ENCODE measurements at regions not wholly inside any gene's neighbourhood (a gene's known extent, or its start where the extent isn't known, plus 50 kb on each side); places are given as distances from the start of the nearest gene placed in this dataset.

- intact Hi-C loops (cut with micrococcal nuclease) = no loop called here
- DNase-seq (no peak), ATAC-seq (no peak)
These were observed 341.5 kb upstream of the ZP4 start for GRCh38 chr1:238232084-238232710.

GRCh38 chr1:238226810-238227209 lies 336.1 kb upstream of the ZP4 start:
- ATAC-seq = no peak
- intact Hi-C loops (cut with micrococcal nuclease) = no loop called here
- DNase-seq = no peak

- intact Hi-C loops (cut with micrococcal nuclease) = no loop called here
- no peak for ATAC-seq
These were observed 332.4 kb upstream of the ZP4 start for GRCh38 chr1:238223076-238223640.

GRCh38 chr1:238221738-238222137 lies 331.0 kb upstream of the ZP4 start:
- DNase-seq (no peak), ATAC-seq (no peak)
- intact Hi-C loops (cut with micrococcal nuclease) = no loop called here

More at GRCh38 chr1:238223076-238223640, 332.4 kb upstream of the ZP4 start:
- no peak for DNase-seq

- DNase-seq = no peak
- intact Hi-C loops (cut with micrococcal nuclease) = no loop called here
- no peak for ATAC-seq
These were observed 323.7 kb upstream of the ZP4 start for GRCh38 chr1:238214449-238214848.

GRCh38 chr1:238205045-238205662 lies 314.4 kb upstream of the ZP4 start:
- ATAC-seq (no peak), DNase-seq (no peak)
- intact Hi-C loops (cut with micrococcal nuclease) = no loop called here

- intact Hi-C loops (cut with micrococcal nuclease) = no loop called here
These were observed 311.3 kb upstream of the ZP4 start for GRCh38 chr1:238201992-238202391.

GRCh38 chr1:238199325-238199724 lies 308.6 kb upstream of the ZP4 start:
- intact Hi-C loops (cut with micrococcal nuclease) = no loop called here
- DNase-seq (no peak), ATAC-seq (no peak)

More at GRCh38 chr1:238201992-238202391, 311.3 kb upstream of the ZP4 start:
- ATAC-seq (no peak), DNase-seq (no peak)

GRCh38 chr1:238196516-238196915 lies 305.8 kb upstream of the ZP4 start:
- ATAC-seq = no peak

GRCh38 chr1:238191170-238191569 lies 300.4 kb upstream of the ZP4 start:
- intact Hi-C loops (cut with micrococcal nuclease) = no loop called here
- ATAC-seq (no peak), DNase-seq (no peak)

More at GRCh38 chr1:238196516-238196915, 305.8 kb upstream of the ZP4 start:
- intact Hi-C loops (cut with micrococcal nuclease) = no loop called here
- no peak for DNase-seq

GRCh38 chr1:238187575-238187949 lies 296.8 kb upstream of the ZP4 start:
- no peak for DNase-seq
- intact Hi-C loops (cut with micrococcal nuclease) = no loop called here
- ATAC-seq = no peak

GRCh38 chr1:238186887-238187574 lies 296.3 kb upstream of the ZP4 start:
- no peak for ATAC-seq
- no peak for DNase-seq
- intact Hi-C loops (cut with micrococcal nuclease) = no loop called here

- no peak for ATAC-seq
- no peak for DNase-seq
- intact Hi-C loops (cut with micrococcal nuclease) = no loop called here
These were observed 287.4 kb upstream of the ZP4 start for GRCh38 chr1:238177960-238178645.

- ATAC-seq (no peak), DNase-seq (no peak)
- intact Hi-C loops (cut with micrococcal nuclease) = no loop called here
These were observed 286.6 kb upstream of the ZP4 start for GRCh38 chr1:238177351-238177750.

GRCh38 chr1:238176441-238176840 lies 285.7 kb upstream of the ZP4 start:
- ATAC-seq (no peak), DNase-seq (no peak)
- intact Hi-C loops (cut with micrococcal nuclease) = no loop called here

GRCh38 chr1:238171985-238172384 lies 281.3 kb upstream of the ZP4 start:
- ATAC-seq = no peak
- no peak for DNase-seq
- intact Hi-C loops (cut with micrococcal nuclease) = no loop called here

GRCh38 chr1:238161955-238162354 lies 271.2 kb upstream of the ZP4 start:
- DNase-seq = no peak
- intact Hi-C loops (cut with micrococcal nuclease) = no loop called here
- ATAC-seq = no peak

- ATAC-seq (no peak), DNase-seq (no peak)
- intact Hi-C loops (cut with micrococcal nuclease) = no loop called here
These were observed 263.2 kb upstream of the ZP4 start for GRCh38 chr1:238153939-238154338.

GRCh38 chr1:238153253-238153652 lies 262.5 kb upstream of the ZP4 start:
- intact Hi-C loops (cut with micrococcal nuclease) = no loop called here
- ATAC-seq = no peak
- no peak for DNase-seq

GRCh38 chr1:238152119-238152518 lies 261.4 kb upstream of the ZP4 start:
- ATAC-seq = no peak
- intact Hi-C loops (cut with micrococcal nuclease) = no loop called here
- DNase-seq = no peak

All from left ventricle myocardium superior (tissue), 1 donor.